ENCODE measurements at regions not wholly inside any gene's neighbourhood (a gene's known extent, or its start where the extent isn't known, plus 50 kb on each side); places are given as distances from the start of the nearest gene placed in this dataset.

DNA sequence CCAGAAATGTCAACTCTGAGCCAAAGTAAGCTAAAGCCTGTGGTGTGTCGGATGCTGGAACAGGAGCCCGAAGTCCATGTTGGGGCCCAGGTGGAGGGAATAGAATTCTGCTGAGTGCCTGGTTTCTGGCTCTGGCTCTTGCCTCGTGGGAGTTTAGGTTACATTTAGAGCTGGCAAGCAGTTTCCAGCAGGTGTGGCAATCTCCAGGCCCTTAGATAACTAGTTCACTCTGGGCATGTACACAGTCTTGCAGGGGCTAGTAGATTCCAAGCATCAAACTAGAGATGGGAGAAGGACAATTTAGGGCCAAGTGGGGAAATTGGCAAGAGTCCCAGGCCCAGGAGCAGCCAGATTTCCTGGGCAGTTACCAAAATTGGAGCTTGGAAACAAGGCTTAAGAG lies 56.3 kb upstream of the STOX2 start:
- no peak for DNase-seq (ENCODE audit: low read depth in 2 of 2)

DNA sequence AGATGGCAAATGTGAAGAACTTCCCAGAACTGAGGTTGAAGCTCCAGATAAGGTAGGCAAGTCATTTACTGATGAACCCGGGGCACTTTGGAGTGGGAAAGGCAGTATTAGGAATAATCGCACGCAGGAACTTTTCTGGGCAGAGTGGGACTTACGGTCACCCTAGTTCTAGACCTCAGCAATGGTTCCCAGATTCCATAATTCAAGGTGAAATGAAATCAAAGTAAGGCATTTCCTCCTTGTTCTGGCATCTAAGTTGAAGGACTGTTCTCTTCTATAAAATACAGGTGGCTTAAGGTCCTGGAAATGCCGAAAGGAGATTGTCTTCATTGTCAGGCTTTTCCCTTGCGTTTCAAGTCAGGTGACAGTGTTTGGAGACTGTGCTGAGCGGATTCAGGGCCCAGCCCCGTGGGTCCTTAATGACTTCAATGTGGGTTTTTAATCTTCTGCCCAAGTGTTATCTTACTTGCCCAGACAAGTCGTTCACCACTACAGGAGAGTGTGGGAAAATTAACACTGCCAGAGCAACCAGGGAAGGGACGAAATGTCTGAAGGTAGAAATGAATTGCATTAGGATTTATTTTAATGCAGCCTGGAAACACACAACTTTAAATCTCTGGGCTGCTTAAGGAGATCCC lies 52.1 kb upstream of the STOX2 start:
- DNase-seq (ENCODE audit: low read depth in 2 of 2) = no peak

DNA sequence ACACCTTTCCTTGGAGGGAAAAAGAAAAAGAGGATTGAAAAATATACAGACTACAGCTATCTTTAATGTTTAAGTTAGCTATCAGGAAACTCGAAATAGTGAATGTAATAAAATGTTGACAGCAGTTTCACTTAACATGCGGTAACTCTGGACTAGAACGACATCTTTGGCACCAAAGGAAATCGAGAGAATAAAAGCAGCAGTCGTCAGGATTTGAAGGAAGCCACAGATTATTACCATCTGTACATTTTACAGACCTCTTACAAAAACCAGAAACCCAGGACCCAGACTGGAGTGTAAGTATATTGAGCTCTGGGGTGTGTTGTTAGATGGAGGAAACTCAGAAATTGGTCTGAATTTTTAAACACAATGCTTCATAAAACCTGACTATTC lies 51.6 kb upstream of the STOX2 start:
- no peak for DNase-seq (ENCODE audit: low read depth in 2 of 2)
